Type B pancreatic cell (in vitro differentiated cells): ENCODE measurements at regions not wholly inside any gene's neighbourhood (a gene's known extent, or its start where the extent isn't known, plus 50 kb on each side); places are given as distances from the start of the nearest gene placed in this dataset.

Experiments used
- DNase-seq: peaks from one replicate; pipeline ENCODE4 v3.0.0; 2021; ENCODE audit warnings: mixed read lengths; ENCODE audit not compliant: unreplicated experiment; ENCODE audit errors: extremely low spot score
- H3K27ac Mint-ChIP-seq: 2 replicates; pipeline ENCODE4 v1.8.0; 2021; ENCODE audit warnings: mild to moderate bottlenecking, mixed read lengths
- H3K27me3 Mint-ChIP-seq: 2 replicates; pipeline ENCODE4 v1.8.0; 2021; ENCODE audit warnings: mixed read lengths
- H3K36me3 Mint-ChIP-seq: 2 replicates; pipeline ENCODE4 v1.8.0; 2021; ENCODE audit warnings: mixed read lengths
- H3K4me1 Mint-ChIP-seq: one replicate; pipeline ENCODE4 v1.8.0; 2021; ENCODE audit warnings: mixed read lengths; ENCODE audit not compliant: unreplicated experiment
- H3K4me3 Mint-ChIP-seq: 2 replicates; pipeline ENCODE4 v1.8.0; 2021; ENCODE audit warnings: mild to moderate bottlenecking, mixed read lengths
- H3K9me3 Mint-ChIP-seq: 2 replicates; pipeline ENCODE4 v1.8.0; 2021; ENCODE audit warnings: mixed read lengths
- CTCF ChIP-seq: fragments of 200-600 bp; sonication (generic); conservative IDR thresholded peaks from 2 replicates; pipeline ENCODE4 v1.5.0; 2021; ENCODE audit warnings: antibody characterized with exemption, mild to moderate bottlenecking

- Mint-ChIP-seq H3K4me3 (no peak overlapping the region), H3K9me3 (no peaks in the 10 kb centered on the region), H3K27ac (no peak overlapping the region), H3K27me3 (no peaks in the 10 kb centered on the region), H3K4me1 (no peaks in the 10 kb centered on the region), H3K36me3 (no peaks in the 10 kb centered on the region)
- TF ChIP-seq CTCF: no peak
- DNase-seq: no peak
Measured at GRCh38 chr3:148219999-148220398, 477.7 kb upstream of the AGTR1 start.

- no peaks in the 10 kb centered on the region for H3K4me1 Mint-ChIP-seq
- no peak overlapping the region for H3K27ac Mint-ChIP-seq
- H3K9me3 Mint-ChIP-seq: no peaks in the 10 kb centered on the region
- H3K4me3 Mint-ChIP-seq: no peak overlapping the region
- no peaks in the 10 kb centered on the region for H3K27me3 Mint-ChIP-seq
- DNase-seq: no peak
- H3K36me3 Mint-ChIP-seq: no peaks in the 10 kb centered on the region
- TF ChIP-seq CTCF: no peak
Measured at GRCh38 chr3:148221303-148221702, 476.4 kb upstream of the AGTR1 start.

GRCh38 chr3:148223266-148223665 lies 474.4 kb upstream of the AGTR1 start:
- no peak overlapping the region for H3K27ac Mint-ChIP-seq
- DNase-seq: no peak
- no peaks in the 10 kb centered on the region for H3K27me3 Mint-ChIP-seq
- no peak for TF ChIP-seq CTCF
- no peaks in the 10 kb centered on the region for H3K36me3 Mint-ChIP-seq
- H3K9me3 Mint-ChIP-seq: no peaks in the 10 kb centered on the region
- H3K4me3 Mint-ChIP-seq: no peak overlapping the region
- H3K4me1 Mint-ChIP-seq: peaks cover 4% of the 10 kb centered on the region

GRCh38 chr3:148226246-148226645 lies 471.5 kb upstream of the AGTR1 start:
- no peak overlapping the region for H3K27ac Mint-ChIP-seq
- no peaks in the 10 kb centered on the region for H3K27me3 Mint-ChIP-seq
- no peaks in the 10 kb centered on the region for H3K36me3 Mint-ChIP-seq
- DNase-seq: no peak
- no peaks in the 10 kb centered on the region for H3K9me3 Mint-ChIP-seq
- H3K4me1 Mint-ChIP-seq: peaks cover 9% of the 10 kb centered on the region
- TF ChIP-seq CTCF: no peak
- H3K4me3 Mint-ChIP-seq: no peak overlapping the region

- Mint-ChIP-seq H3K27ac (no peak overlapping the region), H3K27me3 (no peaks in the 10 kb centered on the region), H3K9me3 (peaks cover under 1% of the 10 kb centered on the region), H3K4me1 (peaks cover 9% of the 10 kb centered on the region), H3K36me3 (no peaks in the 10 kb centered on the region), H3K4me3 (no peak overlapping the region)
- DNase-seq: no peak
- no peak for TF ChIP-seq CTCF
Measured at GRCh38 chr3:148227534-148227933, 470.2 kb upstream of the AGTR1 start.

DNA sequence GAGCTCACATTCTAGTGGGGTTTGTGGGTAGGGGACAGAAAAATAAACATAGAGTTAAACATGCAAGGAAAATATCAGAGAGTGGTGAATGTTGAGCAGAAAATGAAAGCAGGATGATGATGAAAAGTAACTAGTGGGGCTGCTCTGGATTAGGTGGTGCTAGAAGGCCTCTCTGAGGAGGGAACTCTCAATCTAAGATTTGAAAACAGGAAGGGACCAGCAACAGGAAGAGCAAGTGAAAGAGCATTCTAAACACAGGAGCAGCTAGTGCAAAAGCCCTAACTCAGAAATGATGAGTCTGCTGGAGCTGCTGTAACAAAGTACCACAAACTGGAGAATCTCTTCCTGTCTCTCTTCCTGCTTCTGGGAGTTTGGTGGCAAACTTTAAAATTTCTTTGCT lies 468.6 kb upstream of the AGTR1 start:
- Mint-ChIP-seq H3K36me3 (no peaks in the 10 kb centered on the region), H3K27me3 (peaks cover 4% of the 10 kb centered on the region), H3K4me1 (peaks cover 14% of the 10 kb centered on the region), H3K4me3 (no peak overlapping the region), H3K9me3 (peaks cover 6% of the 10 kb centered on the region), H3K27ac (no peak overlapping the region)
- DNase-seq: no peak
- TF ChIP-seq CTCF: no peak
